ENCODE measurements at regions not wholly inside any gene's neighbourhood (a gene's known extent, or its start where the extent isn't known, plus 50 kb on each side); places are given as distances from the start of the nearest gene placed in this dataset.

GRCh38 chr11:116099541-116099940, 595.3 kb upstream of the CADM1 start:
- DNase-seq (no peak), ATAC-seq (no peak)
- H3K36me3 Mint-ChIP-seq = no peaks in the 10 kb centered on the region
- TF ChIP-seq, protein P1, sequence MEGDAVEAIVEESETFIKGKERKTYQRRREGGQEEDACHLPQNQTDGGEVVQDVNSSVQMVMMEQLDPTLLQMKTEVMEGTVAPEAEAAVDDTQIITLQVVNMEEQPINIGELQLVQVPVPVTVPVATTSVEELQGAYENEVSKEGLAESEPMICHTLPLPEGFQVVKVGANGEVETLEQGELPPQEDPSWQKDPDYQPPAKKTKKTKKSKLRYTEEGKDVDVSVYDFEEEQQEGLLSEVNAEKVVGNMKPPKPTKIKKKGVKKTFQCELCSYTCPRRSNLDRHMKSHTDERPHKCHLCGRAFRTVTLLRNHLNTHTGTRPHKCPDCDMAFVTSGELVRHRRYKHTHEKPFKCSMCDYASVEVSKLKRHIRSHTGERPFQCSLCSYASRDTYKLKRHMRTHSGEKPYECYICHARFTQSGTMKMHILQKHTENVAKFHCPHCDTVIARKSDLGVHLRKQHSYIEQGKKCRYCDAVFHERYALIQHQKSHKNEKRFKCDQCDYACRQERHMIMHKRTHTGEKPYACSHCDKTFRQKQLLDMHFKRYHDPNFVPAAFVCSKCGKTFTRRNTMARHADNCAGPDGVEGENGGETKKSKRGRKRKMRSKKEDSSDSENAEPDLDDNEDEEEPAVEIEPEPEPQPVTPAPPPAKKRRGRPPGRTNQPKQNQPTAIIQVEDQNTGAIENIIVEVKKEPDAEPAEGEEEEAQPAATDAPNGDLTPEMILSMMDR (IDR thresholded peaks at IDR 0.05) = no peak
- Histone ChIP-seq H3K36me3 (ENCODE audit: control insufficient read depth, insufficient read depth, low read length) (no peaks in the 10 kb centered on the region), H3K4me3 (ENCODE audit: low read length) (no peak overlapping the region), H3K27ac (ENCODE audit: low read length) (no peak overlapping the region), H3K27me3 (ENCODE audit: control insufficient read depth, insufficient read depth, low read length) (no peaks in the 10 kb centered on the region), H3K4me1 (ENCODE audit: control insufficient read depth, insufficient read depth, low read length) (no peaks in the 10 kb centered on the region), H3K9me3 (ENCODE audit: control insufficient read depth, insufficient read depth, low read length) (no peaks in the 10 kb centered on the region)
- no peak overlapping the region for H3K4me3 Mint-ChIP-seq
- peaks cover 0 to 8% of the 10 kb centered on the region in 2 donors for H3K27me3 Mint-ChIP-seq (ENCODE audit: low read depth in 2 of 2)
- intact Hi-C loops (cut with micrococcal nuclease) = no loop called here
- WGBS (ENCODE audit: insufficient coverage) = 86% methylated on average over 6 of the region's 6 CpGs
- no peak overlapping the region for H3K27ac Mint-ChIP-seq
- H3K9me3 Mint-ChIP-seq = no peaks in the 10 kb centered on the region
- H3K4me1 Mint-ChIP-seq = no peaks in the 10 kb centered on the region

- TF ChIP-seq, protein P1 (IDR thresholded peaks at IDR 0.05) = no peak
- Histone ChIP-seq H3K9me3 (ENCODE audit: control insufficient read depth, insufficient read depth, low read length) (no peaks in the 10 kb centered on the region), H3K4me3 (ENCODE audit: low read length) (no peak overlapping the region), H3K36me3 (ENCODE audit: control insufficient read depth, insufficient read depth, low read length) (no peaks in the 10 kb centered on the region), H3K27ac (ENCODE audit: low read length) (no peak overlapping the region), H3K27me3 (ENCODE audit: control insufficient read depth, insufficient read depth, low read length) (no peaks in the 10 kb centered on the region), H3K4me1 (ENCODE audit: control insufficient read depth, insufficient read depth, low read length) (no peaks in the 10 kb centered on the region)
- peaks cover 0 to 5% of the 10 kb centered on the region in 2 donors for H3K27me3 Mint-ChIP-seq (ENCODE audit: low read depth in 2 of 2)
- DNase-seq (no peak), ATAC-seq (no peak)
- no peak overlapping the region for H3K27ac Mint-ChIP-seq
- H3K4me1 Mint-ChIP-seq = no peaks in the 10 kb centered on the region
- H3K4me3 Mint-ChIP-seq = no peak overlapping the region
- WGBS (ENCODE audit: insufficient coverage) = 63% methylated on average over 12 of the region's 12 CpGs
- intact Hi-C loops (cut with micrococcal nuclease) = no loop called here
- H3K36me3 Mint-ChIP-seq = no peaks in the 10 kb centered on the region
- no peaks in the 10 kb centered on the region for H3K9me3 Mint-ChIP-seq
Observed at GRCh38 chr11:116096272-116096995, 592.2 kb upstream of the CADM1 start.

DNA sequence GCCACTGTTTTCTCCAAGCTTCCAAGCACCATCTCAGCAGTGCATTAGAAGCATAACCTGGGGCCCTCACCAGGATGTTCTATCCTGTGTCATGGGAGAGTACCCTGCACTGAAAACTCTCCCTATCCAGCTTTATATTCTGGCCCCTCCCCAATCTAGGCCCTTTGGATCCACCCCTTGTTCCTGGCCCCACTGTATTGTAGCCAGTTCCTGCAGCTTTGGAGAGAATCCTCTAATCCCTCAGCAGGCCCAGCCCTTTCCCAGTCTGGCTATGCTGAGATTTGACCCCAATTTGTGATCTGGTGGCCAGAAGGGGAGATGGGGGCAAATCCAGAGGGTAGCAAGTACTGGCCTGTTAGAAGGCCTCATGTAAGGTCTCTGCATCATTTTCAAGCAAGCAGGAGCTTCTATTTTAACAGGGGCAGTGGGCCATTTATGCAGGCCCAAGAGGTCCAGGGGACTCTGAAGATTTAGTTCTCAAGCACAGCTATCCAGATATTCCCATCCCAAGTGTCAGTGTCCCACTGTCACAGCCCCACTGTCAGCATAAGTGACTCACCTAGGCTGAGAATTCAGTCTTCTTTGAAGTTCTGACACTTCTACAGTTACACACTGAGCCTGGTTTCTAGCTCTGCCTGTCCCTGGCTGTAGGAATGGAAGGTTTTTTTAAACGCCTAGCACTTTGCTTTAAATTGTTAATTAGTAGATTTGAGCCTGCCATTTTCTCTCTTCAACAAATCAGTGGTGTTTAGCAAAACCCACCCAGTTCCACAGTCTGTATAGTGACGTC, 589.5 kb upstream of the CADM1 start:
- TF ChIP-seq, protein P1 (IDR thresholded peaks at IDR 0.05) = no peak
- no peaks in the 10 kb centered on the region for H3K36me3 Mint-ChIP-seq
- H3K9me3 ChIP-seq (ENCODE audit: control insufficient read depth, insufficient read depth, low read length) = no peaks in the 10 kb centered on the region

More for the DNA sequence above, 589.5 kb upstream of the CADM1 start:
- H3K27me3 ChIP-seq (ENCODE audit: control insufficient read depth, insufficient read depth, low read length) = no peaks in the 10 kb centered on the region
- 57% methylated on average over 1 of the region's 2 CpGs for WGBS (ENCODE audit: insufficient coverage)
- no peaks in the 10 kb centered on the region for H3K36me3 ChIP-seq (ENCODE audit: control insufficient read depth, insufficient read depth, low read length)
- no peak overlapping the region for H3K4me3 ChIP-seq (ENCODE audit: low read length)
- H3K4me1 ChIP-seq (ENCODE audit: control insufficient read depth, insufficient read depth, low read length) = no peaks in the 10 kb centered on the region
- no peak overlapping the region for H3K27ac ChIP-seq (ENCODE audit: low read length)
- Mint-ChIP-seq H3K9me3 (no peaks in the 10 kb centered on the region), H3K4me3 (no peak overlapping the region), H3K27me3 (ENCODE audit: low read depth in 2 of 2) (peaks cover 0 to 9% of the 10 kb centered on the region in 2 donors), H3K27ac (no peak overlapping the region), H3K4me1 (no peaks in the 10 kb centered on the region)
- DNase-seq = no peak
- intact Hi-C loops (cut with micrococcal nuclease) = no loop called here
- ATAC-seq = no peak
